H9 (cell line): ENCODE measurements at regions not wholly inside any gene's neighbourhood (a gene's known extent, or its start where the extent isn't known, plus 50 kb on each side); places are given as distances from the start of the nearest gene placed in this dataset.
A peak's percentile ranks its signal among the peaks of the same experiment; 100 is the strongest.

ENCODE experiments used
- DNase-seq: peaks from one replicate; pipeline ENCODE4 v3.0.0-alpha.2; 2017
- H2AFZ ChIP-seq: one replicate; pipeline ENCODE4 v1.6.1; 2013; ENCODE audit warnings: mild to moderate bottlenecking, low read length, control low read depth, moderate library complexity
- H2AK5ac ChIP-seq: 2 replicates; pipeline ENCODE4 v1.6.1; 2013; ENCODE audit warnings: low read length, control low read depth, mixed read lengths; ENCODE audit not compliant: insufficient read length
- H2BK120ac ChIP-seq: one replicate; pipeline ENCODE4 v1.6.1; 2013; ENCODE audit warnings: low read depth, mild to moderate bottlenecking, low read length, control low read depth, inconsistent platforms; ENCODE audit not compliant: poor library complexity, severe bottlenecking
- H2BK12ac ChIP-seq: 2 replicates; pipeline ENCODE4 v1.6.1; 2013; ENCODE audit warnings: low read length, control low read depth, mixed read lengths, low read depth; ENCODE audit not compliant: insufficient read length
- H2BK15ac ChIP-seq: 2 replicates; pipeline ENCODE4 v1.6.1; 2013; ENCODE audit warnings: low read depth, low read length, control low read depth
- H2BK20ac ChIP-seq: one replicate; pipeline ENCODE4 v1.6.1; 2013; ENCODE audit warnings: low read depth, mild to moderate bottlenecking, low read length, control low read depth, inconsistent platforms; ENCODE audit not compliant: poor library complexity, severe bottlenecking
- H2BK5ac ChIP-seq: 2 replicates; pipeline ENCODE4 v1.6.1; 2013; ENCODE audit warnings: low read length, control low read depth, mixed read lengths; ENCODE audit not compliant: insufficient read length
- H3K14ac ChIP-seq: 2 replicates; pipeline ENCODE4 v1.6.1; 2013; ENCODE audit warnings: low read length, control low read depth; ENCODE audit not compliant: insufficient read depth
- H3K18ac ChIP-seq: 2 replicates; pipeline ENCODE4 v1.6.1; 2013; ENCODE audit warnings: low read depth, mild to moderate bottlenecking, mixed read lengths, low read length, control low read depth; ENCODE audit not compliant: insufficient read length
- H3K23ac ChIP-seq: 2 replicates; pipeline ENCODE4 v1.6.1; 2013; ENCODE audit warnings: low read length, control low read depth, mixed read lengths, low read depth; ENCODE audit not compliant: insufficient read length
- H3K23me2 ChIP-seq: 2 replicates; pipeline ENCODE4 v1.6.1; 2013; ENCODE audit warnings: low read depth, mild to moderate bottlenecking, mixed read lengths, low read length, control low read depth; ENCODE audit not compliant: insufficient read length, poor library complexity, severe bottlenecking
- H3K27ac ChIP-seq: 2 replicates; pipeline ENCODE4 v1.5.1; 2013; ENCODE audit warnings: low read length, control low read depth, mixed read lengths, low read depth; ENCODE audit not compliant: insufficient read length
- H3K27me3 ChIP-seq: 2 replicates; pipeline ENCODE4 v1.6.1; 2013; ENCODE audit warnings: low read length, control low read depth, inconsistent platforms; ENCODE audit not compliant: insufficient read depth
- H3K4ac ChIP-seq: 2 replicates; pipeline ENCODE4 v1.6.1; 2013; ENCODE audit warnings: low read depth, mild to moderate bottlenecking, control low read depth, inconsistent platforms, low read length, moderate library complexity
- H3K4me1 ChIP-seq: 2 replicates; pipeline ENCODE4 v1.6.1; 2013; ENCODE audit warnings: low read length, control low read depth, inconsistent platforms; ENCODE audit not compliant: insufficient read depth
- H3K4me2 ChIP-seq: 2 replicates; pipeline ENCODE4 v1.6.1; 2013; ENCODE audit warnings: low read length, control low read depth, mixed read lengths; ENCODE audit not compliant: insufficient read length, insufficient read depth
- H3K56ac ChIP-seq: 2 replicates; pipeline ENCODE4 v1.6.1; 2013; ENCODE audit warnings: low read depth, mild to moderate bottlenecking, mixed read lengths, low read length, control low read depth; ENCODE audit not compliant: insufficient read length
- H3K79me1 ChIP-seq: 2 replicates; pipeline ENCODE4 v1.6.1; 2013; ENCODE audit warnings: low read depth, mild to moderate bottlenecking, moderate library complexity, low read length, control low read depth, inconsistent platforms; ENCODE audit not compliant: insufficient read depth, poor library complexity, severe bottlenecking
- H3K79me2 ChIP-seq: 2 replicates; pipeline ENCODE4 v1.6.1; 2013; ENCODE audit warnings: low read length, control low read depth, inconsistent platforms; ENCODE audit not compliant: insufficient read depth
- H3K9ac ChIP-seq: 2 replicates; pipeline ENCODE4 v1.6.1; 2013; ENCODE audit warnings: low read length, control low read depth, mixed read lengths; ENCODE audit not compliant: insufficient read length; ENCODE audit errors: extremely low read depth
- H3K9me3 ChIP-seq: one replicate; pipeline ENCODE4 v1.6.1; 2013; ENCODE audit warnings: low read depth, low read length, inconsistent platforms; ENCODE audit not compliant: control insufficient read depth
- H3T11ph ChIP-seq: one replicate; pipeline ENCODE4 v1.6.1; 2013; ENCODE audit warnings: mild to moderate bottlenecking, low read length, control low read depth, inconsistent platforms
- H4K20me1 ChIP-seq: one replicate; pipeline ENCODE4 v1.6.1; 2013; ENCODE audit not compliant: control insufficient read depth, insufficient read length, insufficient read depth
- H4K5ac ChIP-seq: 2 replicates; pipeline ENCODE4 v1.6.1; 2013; ENCODE audit warnings: low read depth, mild to moderate bottlenecking, mixed read lengths, low read length, control low read depth; ENCODE audit not compliant: insufficient read length
- H4K8ac ChIP-seq: replicated peaks from 2 replicates; pipeline ENCODE4 v1.6.1; 2013; ENCODE audit warnings: low read length, control low read depth, mixed read lengths, low read depth; ENCODE audit not compliant: insufficient read length
- H4K91ac ChIP-seq: 2 replicates; pipeline ENCODE4 v1.6.1; 2013; ENCODE audit warnings: low read depth, mild to moderate bottlenecking, moderate library complexity, mixed read lengths, low read length, control low read depth; ENCODE audit not compliant: insufficient read length
- H3K27ac Mint-ChIP-seq, 3 experiments: 2 replicates in 2 of 3; 3 replicates in 1 of 3; pipeline ENCODE4 v1.8.0; 2020 to 2021; ENCODE audit warnings: mixed read lengths in 3 of 3, mild to moderate bottlenecking in 1 of 3, moderate library complexity in 1 of 3
- H3K27me3 Mint-ChIP-seq: 2 replicates; pipeline ENCODE4 v1.8.0; 2021; ENCODE audit warnings: low read depth, mild to moderate bottlenecking, moderate library complexity, mixed read lengths
- H3K36me3 Mint-ChIP-seq, 3 experiments: 2 replicates in 2 of 3; 3 replicates in 1 of 3; pipeline ENCODE4 v1.8.0; 2020 to 2021; ENCODE audit warnings: low read depth in 3 of 3, mixed read lengths in 3 of 3; ENCODE audit not compliant: insufficient read depth in 1 of 3
- H3K4me1 Mint-ChIP-seq, 2 experiments: 2 replicates each; pipeline ENCODE4 v1.8.0; 2020; ENCODE audit warnings: mixed read lengths in 2 of 2
- H3K4me3 Mint-ChIP-seq, 2 experiments: 2 replicates in 1 of 2; 3 replicates in 1 of 2; pipeline ENCODE4 v1.8.0; 2020 to 2021; ENCODE audit warnings: mild to moderate bottlenecking in 2 of 2, mixed read lengths in 2 of 2, moderate library complexity in 1 of 2
- H3K9me3 Mint-ChIP-seq, 2 experiments: 2 replicates in 1 of 2; 3 replicates in 1 of 2; pipeline ENCODE4 v1.8.0; 2020; ENCODE audit warnings: mild to moderate bottlenecking in 2 of 2, mixed read lengths in 2 of 2, moderate library complexity in 1 of 2
- WGBS: extraction: QIAGEN DNeasy Blood & Tissue Kit; methylation state at CpG from one replicate; pipeline ENCODE4 v1.1.7; 2013; ENCODE audit warnings: missing lambda C conversion rate, low lambda C conversion rate, mixed read lengths; ENCODE audit not compliant: insufficient read length; ENCODE audit errors: extremely low coverage; 5-methylcytosine and 5-hydroxymethylcytosine counted together
- TF ChIP-seq, protein P1 (sequence below): fragments of 200-600 bp; sonication (generic); conservative IDR thresholded peaks from 3 replicates; pipeline ENCODE4 v1.8.0; 2021; ENCODE audit warnings: antibody characterized with exemption, mild to moderate bottlenecking

DNA sequence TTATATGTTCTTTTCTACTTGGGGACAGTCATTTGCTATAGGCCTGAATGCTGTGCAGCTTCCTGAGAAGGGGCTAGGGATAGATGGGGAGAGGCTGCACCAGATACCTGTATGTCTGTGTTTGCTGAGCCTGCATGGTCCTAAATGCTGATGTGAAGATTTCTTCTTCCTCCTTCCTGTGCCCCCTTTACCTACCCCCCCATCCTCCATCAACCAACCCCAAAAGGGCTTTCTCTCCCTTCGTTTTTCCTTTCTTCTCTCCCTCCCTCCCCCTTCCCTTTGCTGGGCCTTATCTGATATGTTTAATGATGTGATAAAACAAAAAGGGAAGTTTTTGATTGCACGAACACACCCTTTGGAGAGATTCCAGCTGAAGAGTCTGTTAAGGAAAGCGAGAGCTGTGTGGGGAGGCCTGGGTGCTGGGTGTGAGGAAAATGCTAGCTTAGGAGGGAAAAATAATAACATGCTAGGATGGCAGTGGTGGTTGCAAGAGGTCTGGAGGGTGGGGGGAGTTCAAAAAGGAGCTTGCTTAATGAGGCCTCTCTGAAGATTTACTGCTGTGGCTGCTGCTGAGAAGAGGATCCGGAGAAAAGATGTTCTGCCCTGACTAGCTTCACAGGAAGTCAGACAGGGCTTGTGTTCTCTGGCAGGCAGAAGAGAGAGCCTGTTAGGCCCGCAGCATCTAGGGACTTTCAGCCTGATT lies 101.8 kb downstream of the SAMD9 start:
- H2AFZ ChIP-seq: no peak overlapping the region
- no peaks in the 10 kb centered on the region for H3K79me1 ChIP-seq
- H2BK120ac ChIP-seq: no peak overlapping the region
- Mint-ChIP-seq H3K36me3 (no peaks in the 10 kb centered on the region), H3K27ac (peak overlapping the region in 1 of 3 experiments; percentile 2; a peak in 1 of 7 replicates), H3K4me1 (peaks cover 16 to 17% of the 10 kb centered on the region in 2 experiments; a peak in 3 of 4 replicates), H3K9me3 (no peaks in the 10 kb centered on the region), H3K4me3 (no peak overlapping the region), H3K27me3 (peaks cover 2% of the 10 kb centered on the region; the same call in 1 of the 2 replicates)
- no peak overlapping the region for H3K4me2 ChIP-seq
- H2BK12ac ChIP-seq: no peak overlapping the region
- TF ChIP-seq, protein P1, sequence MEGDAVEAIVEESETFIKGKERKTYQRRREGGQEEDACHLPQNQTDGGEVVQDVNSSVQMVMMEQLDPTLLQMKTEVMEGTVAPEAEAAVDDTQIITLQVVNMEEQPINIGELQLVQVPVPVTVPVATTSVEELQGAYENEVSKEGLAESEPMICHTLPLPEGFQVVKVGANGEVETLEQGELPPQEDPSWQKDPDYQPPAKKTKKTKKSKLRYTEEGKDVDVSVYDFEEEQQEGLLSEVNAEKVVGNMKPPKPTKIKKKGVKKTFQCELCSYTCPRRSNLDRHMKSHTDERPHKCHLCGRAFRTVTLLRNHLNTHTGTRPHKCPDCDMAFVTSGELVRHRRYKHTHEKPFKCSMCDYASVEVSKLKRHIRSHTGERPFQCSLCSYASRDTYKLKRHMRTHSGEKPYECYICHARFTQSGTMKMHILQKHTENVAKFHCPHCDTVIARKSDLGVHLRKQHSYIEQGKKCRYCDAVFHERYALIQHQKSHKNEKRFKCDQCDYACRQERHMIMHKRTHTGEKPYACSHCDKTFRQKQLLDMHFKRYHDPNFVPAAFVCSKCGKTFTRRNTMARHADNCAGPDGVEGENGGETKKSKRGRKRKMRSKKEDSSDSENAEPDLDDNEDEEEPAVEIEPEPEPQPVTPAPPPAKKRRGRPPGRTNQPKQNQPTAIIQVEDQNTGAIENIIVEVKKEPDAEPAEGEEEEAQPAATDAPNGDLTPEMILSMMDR: no peak
- no peak for DNase-seq
- H4K20me1 ChIP-seq: no peaks in the 10 kb centered on the region
- H3K23ac ChIP-seq: no peak overlapping the region
- no peaks in the 10 kb centered on the region for H3K27me3 ChIP-seq
- H3K14ac ChIP-seq: no peak overlapping the region
- no peak overlapping the region for H3K9ac ChIP-seq
- no peak overlapping the region for H2BK5ac ChIP-seq
- H3K4ac ChIP-seq: no peak overlapping the region
- no peak overlapping the region for H3K56ac ChIP-seq
- no peak overlapping the region for H4K8ac ChIP-seq
- no peak overlapping the region for H3T11ph ChIP-seq
- no peak overlapping the region for H2BK20ac ChIP-seq
- H3K23me2 ChIP-seq: no peaks in the 10 kb centered on the region
- no CpG with 5 or more reads among the region's 5 CpGs for WGBS
- no peaks in the 10 kb centered on the region for H3K79me2 ChIP-seq
- H4K5ac ChIP-seq: no peak overlapping the region
- H4K91ac ChIP-seq: no peak overlapping the region
- H3K9me3 ChIP-seq: no peaks in the 10 kb centered on the region
- no peak overlapping the region for H2BK15ac ChIP-seq
- H3K27ac ChIP-seq: no peak overlapping the region
- no peak overlapping the region for H3K18ac ChIP-seq
- H3K4me1 ChIP-seq: no peaks in the 10 kb centered on the region
- no peak overlapping the region for H2AK5ac ChIP-seq
